GM21515 (cell line): ENCODE measurements at regions not wholly inside any gene's neighbourhood (a gene's known extent, or its start where the extent isn't known, plus 50 kb on each side); places are given as distances from the start of the nearest gene placed in this dataset.

Experiments used
- ATAC-seq: cut with Tn5 transposase; IDR thresholded peaks from one replicate; pipeline ENCODE4 v1.9.1; 2021; ENCODE audit not compliant: unreplicated experiment

GRCh38 chr5:53211799-53212198 is 102.2 kb upstream of the MOCS2 start:
- ATAC-seq, result no peak

- no peak for ATAC-seq
These were observed 109.6 kb upstream of the MOCS2 start for GRCh38 chr5:53219174-53219573.

GRCh38 chr5:53219610-53220009 is 110.1 kb upstream of the MOCS2 start:
- ATAC-seq, result no peak

- no peak for ATAC-seq
These were observed 124.3 kb upstream of the MOCS2 start for GRCh38 chr5:53233645-53234405.

- no peak for ATAC-seq
These were observed 127.1 kb upstream of the MOCS2 start for GRCh38 chr5:53236683-53237082.

DNA sequence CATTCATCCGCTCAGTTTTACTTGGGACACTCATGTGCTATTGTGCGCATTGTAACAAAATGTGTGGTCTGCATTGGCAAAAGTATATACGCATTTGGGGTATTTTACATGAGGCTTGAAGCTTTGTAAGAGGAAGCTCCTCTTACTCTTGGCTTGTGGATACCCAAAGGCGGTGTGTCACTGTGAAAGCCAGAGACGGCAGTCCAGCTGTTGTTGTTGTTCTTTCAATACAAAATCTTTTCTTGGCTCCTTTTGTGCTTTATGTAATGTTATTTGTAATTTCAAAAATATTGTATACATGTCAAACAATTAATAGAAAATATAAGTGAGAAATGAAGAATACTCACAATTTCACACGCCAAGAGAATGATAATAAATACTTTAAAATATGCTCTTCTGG is 128.3 kb upstream of the MOCS2 start:
- no peak for ATAC-seq

DNA sequence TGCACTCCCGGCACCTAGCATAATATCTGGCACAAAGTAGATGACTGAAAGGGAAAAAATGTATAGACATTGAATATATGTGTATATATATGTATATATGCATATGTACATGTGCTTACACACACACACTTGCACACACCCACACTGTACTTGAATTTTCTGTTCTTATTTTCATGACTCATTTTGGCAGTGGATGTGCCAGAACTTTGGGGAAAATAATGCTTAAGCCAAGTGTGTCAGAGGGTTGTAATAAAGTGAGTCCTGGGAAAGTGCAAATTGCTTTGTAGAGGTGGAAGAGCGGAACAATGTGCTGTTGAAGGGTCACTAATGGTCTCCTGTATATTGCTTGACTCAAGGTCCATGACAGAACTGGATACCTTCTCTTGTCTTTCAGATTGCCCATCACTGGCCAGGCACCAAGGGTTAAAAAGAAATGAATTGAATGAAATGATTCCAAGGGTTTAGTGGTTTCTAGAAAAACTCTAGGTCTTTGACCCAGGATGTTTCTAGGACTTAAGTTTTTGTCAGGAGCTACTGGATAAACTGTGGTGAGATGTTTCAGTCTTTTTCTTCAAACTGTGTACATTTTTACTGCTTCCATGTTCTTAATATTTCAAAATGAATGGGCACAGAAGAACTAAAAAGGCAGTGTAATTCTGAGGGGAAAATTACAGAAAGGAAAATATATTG is 129.9 kb upstream of the MOCS2 start:
- no peak for ATAC-seq

DNA sequence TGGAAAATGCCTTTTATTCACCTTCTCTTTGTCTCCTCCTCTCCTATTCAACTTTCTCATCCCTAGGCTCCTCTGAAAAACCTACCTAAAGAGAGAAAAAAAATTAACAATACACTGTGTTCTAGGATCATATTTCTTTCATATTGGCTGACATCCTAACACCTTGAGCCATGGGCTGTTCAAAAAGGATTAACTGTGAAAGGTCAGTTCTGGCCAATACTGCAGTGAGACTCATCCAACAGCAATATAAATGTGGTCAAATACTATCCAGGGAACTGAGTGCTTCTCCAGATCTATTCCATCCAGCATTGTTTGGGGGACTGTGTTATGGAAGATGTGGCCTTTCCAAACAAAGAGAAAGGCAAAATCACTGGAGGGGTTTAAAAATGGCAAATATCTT is 131.1 kb upstream of the MOCS2 start:
- no peak for ATAC-seq

DNA sequence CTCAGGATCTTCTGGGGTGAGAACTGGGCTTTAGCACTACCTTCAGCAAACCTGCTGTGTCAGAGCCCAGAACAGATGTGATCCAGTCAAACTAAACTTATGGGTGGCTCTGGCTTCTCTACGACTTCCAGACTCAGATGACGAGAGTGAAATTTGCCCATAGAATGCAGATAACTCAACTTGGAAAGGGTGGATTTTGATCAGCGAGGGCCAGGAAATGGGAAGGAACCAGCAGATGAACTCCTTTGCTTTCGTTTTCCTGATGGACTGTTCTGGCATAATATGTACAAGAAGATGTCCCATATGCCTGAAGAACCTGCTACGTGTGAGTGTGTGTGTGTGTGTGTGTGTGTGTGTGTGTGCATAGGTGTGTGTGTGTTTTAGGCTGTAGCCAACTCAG is 132.0 kb upstream of the MOCS2 start:
- no peak for ATAC-seq

GRCh38 chr5:53243403-53243802 is 133.8 kb upstream of the MOCS2 start:
- no peak for ATAC-seq

- ATAC-seq, result no peak
These were observed 136.7 kb upstream of the MOCS2 start for GRCh38 chr5:53246042-53246836.

DNA sequence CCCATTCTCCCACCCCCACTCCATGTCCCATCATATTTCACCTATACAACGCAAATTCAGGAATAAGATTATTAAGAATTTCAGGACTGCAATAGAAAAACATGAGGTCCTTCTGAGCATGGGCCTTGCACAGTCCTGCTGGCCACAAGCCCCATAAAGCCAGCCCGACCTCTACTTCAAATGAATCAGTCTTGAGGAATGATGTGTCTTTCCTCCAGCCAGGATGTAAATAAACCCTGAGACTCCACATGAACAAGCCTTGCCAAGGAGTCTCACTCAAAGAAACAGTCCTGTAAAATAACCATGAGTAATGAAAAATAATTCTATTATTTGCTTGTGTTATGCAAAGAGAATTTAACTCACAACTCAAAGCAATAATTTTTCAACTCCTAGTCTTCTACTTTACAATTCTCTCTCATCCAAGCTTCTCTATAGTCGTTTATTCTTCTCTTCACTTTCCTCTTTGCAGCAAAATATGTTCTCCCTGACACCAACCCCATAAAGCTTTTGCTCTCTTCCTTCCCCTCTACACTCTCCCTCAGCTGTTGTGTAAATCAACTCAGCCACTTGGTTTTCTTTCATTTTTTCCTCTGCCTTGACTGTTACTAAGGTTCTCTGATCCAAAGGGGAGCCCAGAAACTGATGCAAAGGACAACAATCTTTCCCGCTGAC is 140.1 kb upstream of the MOCS2 start:
- ATAC-seq, result no peak

- ATAC-seq, result no peak
These were observed 140.6 kb upstream of the MOCS2 start for GRCh38 chr5:53250201-53250550.

DNA sequence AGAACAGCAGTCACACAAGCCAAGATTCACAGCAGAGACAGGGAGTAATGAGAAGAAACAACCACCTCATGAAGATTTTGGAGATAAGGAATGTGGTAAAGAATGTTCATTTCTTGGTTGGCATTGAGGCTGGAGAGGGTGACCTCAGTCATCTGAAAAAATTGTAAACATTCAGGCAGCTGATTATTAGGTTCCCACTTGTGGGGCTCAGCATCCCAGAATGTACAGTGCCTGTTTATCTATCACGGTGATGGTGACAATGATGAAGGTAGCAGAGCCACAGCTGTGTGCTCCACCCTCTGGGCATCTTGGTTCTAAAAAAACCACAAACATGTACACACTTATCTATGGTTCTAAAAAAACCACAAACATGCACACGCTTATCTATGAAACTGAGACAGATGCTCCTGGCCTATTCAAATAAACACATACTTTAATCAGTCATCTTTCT is 143.9 kb upstream of the MOCS2 start:
- ATAC-seq, result no peak

DNA sequence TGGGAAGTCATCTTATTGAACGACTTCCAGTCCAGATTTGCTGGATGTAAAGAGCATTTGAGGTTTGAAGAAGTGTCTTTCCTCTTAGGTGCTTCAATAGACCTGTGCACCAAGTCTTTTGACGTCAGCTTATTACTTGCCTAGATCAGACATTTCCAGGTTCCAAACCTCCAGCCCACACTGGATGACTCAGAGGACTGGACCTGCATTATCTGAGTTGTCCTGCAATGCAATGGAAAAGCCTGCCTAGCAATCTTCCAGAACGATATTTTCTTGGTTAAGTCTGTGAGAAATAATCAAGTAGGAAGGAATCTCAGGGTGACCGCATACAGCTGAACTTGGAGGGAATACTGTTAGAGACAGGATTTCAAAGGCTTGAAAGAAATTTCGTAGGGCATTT is 147.2 kb upstream of the MOCS2 start:
- no peak for ATAC-seq

GRCh38 chr5:53257806-53258373 is 148.3 kb upstream of the MOCS2 start:
- no peak for ATAC-seq

GRCh38 chr5:53259176-53259575 is 149.6 kb upstream of the MOCS2 start:
- no peak for ATAC-seq

DNA sequence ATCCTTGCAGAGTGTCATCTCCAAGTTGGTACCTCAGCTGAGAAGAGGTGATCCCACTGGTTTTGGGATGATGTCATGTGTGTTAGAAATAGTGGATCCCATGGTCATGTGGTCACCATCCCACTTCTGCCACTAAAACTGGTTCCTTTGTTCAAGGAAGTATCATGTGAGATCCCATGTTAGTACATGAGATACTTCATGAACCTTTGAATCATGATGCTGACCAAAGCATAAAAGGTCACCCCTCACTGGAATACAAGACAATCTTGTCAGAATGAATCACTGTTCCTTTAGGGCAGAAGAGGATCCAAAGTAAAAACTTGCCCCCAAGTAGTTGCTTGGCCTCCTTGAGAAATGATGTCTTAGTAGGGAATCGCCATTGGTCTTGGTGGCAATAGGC is 150.9 kb upstream of the MOCS2 start:
- ATAC-seq, result no peak

DNA sequence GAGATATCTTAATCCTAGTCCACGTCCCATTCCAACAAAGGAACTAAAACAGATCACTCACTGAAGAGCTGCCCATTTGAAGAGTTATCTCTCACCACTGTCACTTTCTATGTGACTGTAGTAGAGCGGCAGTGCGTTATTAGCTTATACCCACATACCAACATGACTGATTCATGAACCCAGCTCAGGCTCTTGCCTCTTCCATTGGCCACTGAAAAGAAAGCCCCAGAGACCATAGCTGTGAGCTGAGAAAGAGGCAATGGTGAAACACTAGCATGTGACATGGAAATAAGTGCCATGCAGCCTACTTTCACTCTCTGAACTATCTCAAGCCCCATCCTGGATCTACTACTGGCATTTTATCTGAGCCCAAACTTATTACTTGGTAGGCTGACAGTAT is 151.7 kb upstream of the MOCS2 start:
- ATAC-seq, result no peak

GRCh38 chr5:53262348-53262970 is 152.9 kb upstream of the MOCS2 start:
- ATAC-seq, result no peak

- ATAC-seq, result no peak
These were observed 153.6 kb upstream of the MOCS2 start for GRCh38 chr5:53263151-53263550.
